ENCODE measurements at regions not wholly inside any gene's neighbourhood (a gene's known extent, or its start where the extent isn't known, plus 50 kb on each side); places are given as distances from the start of the nearest gene placed in this dataset.

DNA sequence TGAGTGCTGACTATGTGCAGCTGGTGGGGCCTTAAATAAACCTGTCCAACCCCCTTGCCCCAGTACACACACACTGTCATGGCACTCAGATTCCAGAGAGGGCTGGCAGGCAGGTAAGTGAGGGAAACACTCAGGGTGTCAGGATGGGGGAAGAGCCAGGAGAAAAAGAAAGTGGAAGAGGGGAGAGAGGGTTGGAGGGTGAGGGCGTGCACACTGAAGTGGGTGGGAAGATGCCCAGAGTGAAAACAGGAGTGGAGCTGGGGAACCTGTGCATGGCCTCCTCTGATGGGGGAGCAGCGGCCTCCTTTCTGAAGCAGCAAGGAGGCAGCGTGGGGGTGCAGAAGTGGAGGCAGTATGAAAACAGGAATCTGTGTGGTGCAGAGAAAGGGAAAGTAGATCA lies 160.6 kb upstream of the JUN start:
- Histone ChIP-seq H3K9ac (ENCODE audit: extremely low read depth, low read length, poor library complexity, severe bottlenecking) (no peak overlapping the region), H3K27ac (ENCODE audit: low read depth, low read length) (no peak overlapping the region), H3K9me3 (ENCODE audit: control insufficient read depth, low read length) (no peaks in the 10 kb centered on the region), H3K4me1 (ENCODE audit: control insufficient read depth, insufficient read depth, low read length) (no peaks in the 10 kb centered on the region), H3K4me3 (ENCODE audit: low read length) (no peak overlapping the region), H3K27me3 (ENCODE audit: control insufficient read depth, insufficient read depth, low read length, poor library complexity, severe bottlenecking) (no peaks in the 10 kb centered on the region), H3K36me3 (ENCODE audit: control insufficient read depth, insufficient read depth, low read length) (no peaks in the 10 kb centered on the region)
- H3K9me3 Mint-ChIP-seq, result no peaks in the 10 kb centered on the region
- H3K4me1 Mint-ChIP-seq, result peaks cover 5% of the 10 kb centered on the region
- H3K36me3 Mint-ChIP-seq (ENCODE audit: low read depth), result no peaks in the 10 kb centered on the region
- H3K27ac Mint-ChIP-seq, result no peak overlapping the region
- no peak for DNase-seq
- 92 to 100% methylated on average over 1 to 3 of the region's 3 CpGs for WGBS, 2 experiments (ENCODE audit: insufficient coverage in 1 of 2, insufficient read length in 1 of 2)
- H3K4me3 Mint-ChIP-seq, result no peak overlapping the region
- H3K27me3 Mint-ChIP-seq (ENCODE audit: insufficient read depth), result peaks cover 8% of the 10 kb centered on the region
- no peak for TF ChIP-seq CTCF (conservative IDR thresholded peaks at IDR 0.05)

DNA sequence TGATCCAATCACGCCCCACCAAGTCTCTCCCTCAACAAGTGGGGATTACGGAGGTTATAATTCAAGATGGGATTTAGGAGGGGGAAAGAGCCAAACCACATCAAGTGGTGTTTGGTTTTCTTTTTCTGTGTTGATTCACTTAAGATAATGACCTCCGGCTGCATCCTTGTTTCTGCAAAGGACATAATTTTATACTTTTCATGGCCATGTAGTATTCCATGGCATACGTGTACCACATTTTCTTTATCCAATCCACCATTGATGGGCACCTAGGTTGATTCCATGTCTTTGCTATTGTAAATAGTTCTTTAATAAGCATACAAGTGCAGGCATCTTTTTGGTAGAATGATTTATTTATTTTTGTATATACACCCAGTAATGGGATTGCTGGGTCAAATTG lies 162.5 kb upstream of the JUN start:
- H3K27me3 Mint-ChIP-seq (ENCODE audit: insufficient read depth), result peaks cover 8% of the 10 kb centered on the region

GRCh38 chr1:58948671-58949070 lies 164.8 kb upstream of the JUN start:
- peaks cover 8% of the 10 kb centered on the region for H3K27me3 Mint-ChIP-seq (ENCODE audit: insufficient read depth)
- no peak overlapping the region for H3K4me3 ChIP-seq (ENCODE audit: low read length)
- no peaks in the 10 kb centered on the region for H3K27me3 ChIP-seq (ENCODE audit: control insufficient read depth, insufficient read depth, low read length, poor library complexity, severe bottlenecking)
- no peak overlapping the region for H3K27ac ChIP-seq (ENCODE audit: low read depth, low read length)
- no peak overlapping the region for H3K4me3 Mint-ChIP-seq
- no peak overlapping the region for H3K27ac Mint-ChIP-seq
- H3K9ac ChIP-seq (ENCODE audit: extremely low read depth, low read length, poor library complexity, severe bottlenecking), result no peak overlapping the region
- H3K4me1 ChIP-seq (ENCODE audit: control insufficient read depth, insufficient read depth, low read length), result no peaks in the 10 kb centered on the region
- H3K36me3 Mint-ChIP-seq (ENCODE audit: low read depth), result no peaks in the 10 kb centered on the region
- no peaks in the 10 kb centered on the region for H3K36me3 ChIP-seq (ENCODE audit: control insufficient read depth, insufficient read depth, low read length)
- no peaks in the 10 kb centered on the region for H3K4me1 Mint-ChIP-seq
- no peaks in the 10 kb centered on the region for H3K9me3 Mint-ChIP-seq
- no peak for DNase-seq
- no peak for TF ChIP-seq CTCF (conservative IDR thresholded peaks at IDR 0.05)
- H3K9me3 ChIP-seq (ENCODE audit: control insufficient read depth, low read length), result no peaks in the 10 kb centered on the region

More for the DNA sequence above, 162.5 kb upstream of the JUN start:
- H3K27ac ChIP-seq (ENCODE audit: low read depth, low read length), result no peak overlapping the region
- H3K9ac ChIP-seq (ENCODE audit: extremely low read depth, low read length, poor library complexity, severe bottlenecking), result no peak overlapping the region
- H3K36me3 Mint-ChIP-seq (ENCODE audit: low read depth), result no peaks in the 10 kb centered on the region
- H3K9me3 ChIP-seq (ENCODE audit: control insufficient read depth, low read length), result no peaks in the 10 kb centered on the region
- no peaks in the 10 kb centered on the region for H3K4me1 ChIP-seq (ENCODE audit: control insufficient read depth, insufficient read depth, low read length)
- no peak for TF ChIP-seq CTCF (conservative IDR thresholded peaks at IDR 0.05)
- H3K4me1 Mint-ChIP-seq, result peaks cover 5% of the 10 kb centered on the region
- H3K9me3 Mint-ChIP-seq, result no peaks in the 10 kb centered on the region
- no peak overlapping the region for H3K4me3 ChIP-seq (ENCODE audit: low read length)
- no peaks in the 10 kb centered on the region for H3K27me3 ChIP-seq (ENCODE audit: control insufficient read depth, insufficient read depth, low read length, poor library complexity, severe bottlenecking)
- no peak overlapping the region for H3K27ac Mint-ChIP-seq
- no peaks in the 10 kb centered on the region for H3K36me3 ChIP-seq (ENCODE audit: control insufficient read depth, insufficient read depth, low read length)
- DNase-seq, result no peak
- WGBS, 2 experiments (ENCODE audit: insufficient coverage in 1 of 2, insufficient read length in 1 of 2), result 92 to 97% methylated on average over 2 to 4 of the region's 4 CpGs
- no peak overlapping the region for H3K4me3 Mint-ChIP-seq

Data from endodermal cell (in vitro differentiated cells).